Fibroblast of skin of right biceps (primary cell): ENCODE measurements at regions not wholly inside any gene's neighbourhood (a gene's known extent, or its start where the extent isn't known, plus 50 kb on each side); places are given as distances from the start of the nearest gene placed in this dataset.
A peak's percentile ranks its signal among the peaks of the same experiment; 100 is the strongest.

Experiments
- DNase-seq: peaks from one replicate; pipeline ENCODE4 v3.0.0-alpha.2; 2013

GRCh38 chr6:148653138-148653776, 93.6 kb upstream of the UST start:
- DNase-seq = peak; percentile 12

DNA sequence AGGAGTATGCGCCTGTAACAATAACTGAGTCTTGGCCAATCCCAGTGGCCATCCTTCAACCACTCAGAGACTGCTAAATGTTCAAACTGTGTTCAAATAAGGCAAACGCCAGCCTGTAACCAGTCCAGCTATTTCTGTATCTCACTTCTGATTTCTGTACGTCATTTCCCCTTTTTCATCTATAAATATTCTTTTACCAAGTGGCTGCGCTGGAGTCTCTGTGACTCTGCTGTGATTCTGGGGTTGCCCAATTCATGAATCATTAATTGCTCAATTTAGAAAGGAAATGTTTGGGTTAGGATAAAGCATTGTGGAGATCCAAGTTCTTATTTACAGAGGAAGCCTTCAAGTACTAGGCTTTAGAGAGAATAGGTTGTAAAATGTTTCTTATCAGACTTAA, 89.8 kb upstream of the UST start:
- DNase-seq = peak; percentile 9

- DNase-seq = no peak
Observed at GRCh38 chr6:148658681-148659430, 88.0 kb upstream of the UST start.

DNA sequence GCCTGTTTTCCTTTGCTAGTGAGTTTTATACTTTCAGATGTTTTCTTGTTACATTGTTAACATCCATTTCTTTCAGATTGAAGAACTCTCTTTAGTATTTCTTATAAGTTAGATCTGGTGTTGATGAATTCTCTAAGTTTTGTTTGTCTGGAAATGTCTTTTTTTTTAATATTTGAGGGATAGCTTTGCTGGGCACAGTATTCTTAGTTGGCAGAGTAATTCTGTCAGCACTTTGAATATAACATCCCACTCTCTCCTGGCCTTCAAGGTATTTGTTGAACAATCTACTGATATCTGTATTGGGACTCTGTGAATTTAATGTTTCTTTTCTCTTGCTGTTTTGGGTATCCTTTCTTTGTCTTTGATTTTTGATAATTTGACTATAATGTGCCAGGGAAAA, 79.4 kb upstream of the UST start:
- DNase-seq = no peak

- DNase-seq = no peak
Observed at GRCh38 chr6:148671085-148671484, 75.7 kb upstream of the UST start.

- DNase-seq = no peak
Observed at GRCh38 chr6:148671952-148672351, 74.9 kb upstream of the UST start.

GRCh38 chr6:148674306-148674705, 72.5 kb upstream of the UST start:
- DNase-seq = no peak

DNA sequence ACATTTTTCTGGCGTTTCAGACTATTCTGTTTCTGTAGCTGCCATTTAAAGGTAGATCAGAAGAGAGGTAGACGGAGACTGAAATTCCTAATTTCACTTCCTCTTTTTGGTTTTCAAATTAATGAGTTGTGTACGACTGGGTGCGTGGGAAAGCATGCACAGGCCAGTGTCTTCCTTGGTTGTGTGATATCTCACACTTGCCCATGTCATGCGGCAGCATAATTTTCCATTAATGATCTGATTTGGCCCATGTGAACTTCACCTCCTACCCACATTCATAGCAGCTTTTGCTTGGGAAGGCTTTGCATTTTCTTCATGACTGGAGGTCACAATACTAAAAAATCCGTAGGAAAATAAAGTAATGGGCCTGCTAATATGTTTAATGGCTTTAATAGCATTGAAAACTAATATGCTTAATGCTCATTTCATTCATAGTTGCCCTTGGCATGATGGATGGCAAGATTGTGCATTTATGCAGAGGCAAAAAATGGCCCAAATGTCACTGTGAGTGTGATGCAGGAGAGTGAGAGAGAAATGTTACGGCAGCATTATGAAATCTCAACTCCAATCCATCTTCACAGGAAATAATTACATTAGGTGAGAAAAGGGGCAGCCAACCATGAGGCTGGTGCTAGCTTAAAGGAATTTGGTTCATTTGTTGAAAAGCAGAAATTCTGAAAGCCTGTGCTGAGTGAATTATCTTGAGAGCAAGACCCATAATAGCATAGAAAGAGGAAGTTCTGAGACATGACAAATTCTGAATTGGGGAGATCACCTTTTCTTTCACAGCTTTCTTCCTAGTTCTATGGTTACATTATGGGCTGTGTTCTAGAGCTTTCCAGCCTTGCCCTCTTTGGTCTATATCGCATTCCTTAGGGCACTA, 69.0 kb upstream of the UST start:
- no peak for DNase-seq

DNA sequence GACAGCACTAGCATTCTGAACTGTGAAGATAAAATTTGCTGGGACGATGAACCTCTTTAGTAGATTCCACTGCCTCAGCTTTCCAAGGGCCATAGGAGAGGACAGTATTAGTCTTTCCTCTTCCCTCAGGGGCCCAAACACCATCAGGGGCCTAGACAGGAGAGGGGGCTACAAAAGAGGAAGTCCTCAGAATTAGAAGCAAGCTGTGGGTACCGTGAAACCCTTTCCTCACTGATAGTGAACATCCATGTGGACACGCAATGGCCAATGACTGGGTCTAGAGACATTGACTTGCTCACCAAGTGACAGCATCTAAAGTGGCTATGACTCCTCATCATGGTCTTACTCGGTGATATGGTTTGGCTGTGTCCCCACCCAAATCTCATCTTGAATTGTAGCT, 68.1 kb upstream of the UST start:
- DNase-seq = no peak

- peak; percentile 11 for DNase-seq
Observed at GRCh38 chr6:148681666-148682065, 65.2 kb upstream of the UST start.

DNA sequence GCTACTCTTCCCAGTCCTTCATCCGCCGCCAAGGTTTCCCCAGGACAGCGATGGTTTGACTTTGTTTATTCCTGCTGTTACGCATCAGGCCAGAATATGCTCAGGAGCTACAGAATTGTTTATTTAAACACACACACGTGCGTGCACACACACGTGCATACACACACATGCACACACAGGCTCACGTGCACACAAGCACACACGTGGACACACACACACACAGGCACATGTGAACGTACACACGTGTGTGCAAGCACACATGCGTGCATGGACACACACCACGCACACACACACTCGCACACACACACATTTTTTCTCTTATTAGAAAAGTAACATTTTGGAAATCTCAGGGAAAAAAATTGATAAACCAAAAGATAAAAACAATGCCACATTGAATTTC, 64.6 kb upstream of the UST start:
- DNase-seq = no peak

DNA sequence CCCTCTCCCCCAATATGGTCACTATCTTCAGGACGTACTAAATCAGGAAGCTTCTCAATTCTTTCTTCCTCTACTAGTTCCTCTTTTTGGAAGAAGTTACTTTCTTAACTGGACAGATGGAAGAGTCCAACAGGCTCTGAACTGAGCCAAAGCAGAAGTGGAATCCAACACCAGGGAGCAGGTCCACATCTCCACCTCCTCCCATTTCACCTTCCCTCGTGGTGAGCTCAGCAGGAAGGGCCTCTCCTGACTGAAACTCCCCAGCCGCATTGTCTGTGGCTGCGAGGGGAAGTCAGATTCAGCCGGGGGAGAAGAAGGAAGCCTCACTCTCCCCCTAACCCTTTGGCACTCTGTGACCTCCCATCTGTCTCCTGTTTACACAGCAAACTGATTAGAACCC, 63.8 kb upstream of the UST start:
- DNase-seq = no peak

- peak; percentile 33 for DNase-seq
Observed at GRCh38 chr6:148689168-148689567, 57.7 kb upstream of the UST start.

DNA sequence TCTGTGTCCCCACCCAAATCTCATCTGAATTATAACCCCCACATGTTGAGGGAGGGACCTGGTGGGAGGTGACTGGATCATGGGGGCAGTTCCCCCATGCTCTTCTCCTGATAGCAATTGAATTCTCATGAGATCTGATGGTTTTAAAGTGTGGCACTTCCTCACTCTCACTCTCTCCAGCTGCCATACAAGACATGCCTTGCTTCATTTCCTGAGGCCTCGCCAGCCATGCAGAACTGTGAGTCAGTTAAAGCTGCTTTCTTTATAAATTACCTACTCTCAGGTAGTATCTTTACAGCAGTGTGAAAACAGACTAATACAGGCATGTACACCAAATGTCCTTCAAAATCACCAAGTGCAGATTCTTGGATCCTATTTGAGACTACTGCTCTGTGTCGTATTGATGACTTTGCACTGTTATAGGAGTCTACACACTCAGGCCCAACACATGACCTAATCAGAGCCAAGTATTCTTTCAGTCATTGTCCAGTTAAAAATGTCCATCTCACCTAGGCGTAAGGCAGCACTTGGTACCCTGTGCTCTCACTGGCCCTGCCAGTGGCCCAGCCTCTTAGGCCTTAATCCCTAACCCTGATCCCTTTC, 52.8 kb upstream of the UST start:
- no peak for DNase-seq
